ENCODE measurements at regions not wholly inside any gene's neighbourhood (a gene's known extent, or its start where the extent isn't known, plus 50 kb on each side); places are given as distances from the start of the nearest gene placed in this dataset.

- no peaks in the 10 kb centered on the region for H3K27me3 ChIP-seq (ENCODE audit: control insufficient read depth in 1 of 2, insufficient read depth in 2 of 2, low read length in 2 of 2)
- no peaks in the 10 kb centered on the region for H4K20me1 ChIP-seq (ENCODE audit: insufficient read depth, low read length)
- WGBS (ENCODE audit: low lambda C conversion rate): 0% methylated on average over 2 of the region's 2 CpGs
- H3K4me3 ChIP-seq (replicated peaks in 1 of 3; ENCODE audit: insufficient read depth in 1 of 3, low read depth in 2 of 3, low read length in 3 of 3): no peak overlapping the region
- no peak for ATAC-seq
- ChIA-PET CTCF (ENCODE audit: low intra/inter-chr PET ratio, low total read pairs) (no interaction called here), POLR2A (no interaction called here)
- H3K4me2 ChIP-seq (ENCODE audit: low read depth, low read length): no peak overlapping the region
- H3K36me3 ChIP-seq (replicated peaks in 1 of 2; ENCODE audit: control insufficient read depth in 1 of 2, insufficient read depth in 2 of 2, low read length in 2 of 2): no peaks in the 10 kb centered on the region
- FAIRE-seq: no peak
- TF ChIP-seq BATF2 (CRISPR knock-in tag; IDR thresholded peaks at IDR 0.05) (no peak), SOX6 (IDR thresholded peaks at IDR 0.05) (no peak), SOX6 (CRISPR knock-in tag; IDR thresholded peaks at IDR 0.05) (no peak), NR1H2 (CRISPR knock-in tag; IDR thresholded peaks at IDR 0.05; ENCODE audit: borderline replicate concordance, low read depth) (no peak), ZFP41 (CRISPR knock-in tag; IDR thresholded peaks at IDR 0.05; ENCODE audit: borderline replicate concordance) (no peak), ZNF674 (CRISPR knock-in tag; IDR thresholded peaks at IDR 0.05; ENCODE audit: low read depth) (no peak), DDIT3 (CRISPR knock-in tag; IDR thresholded peaks at IDR 0.05) (no peak), PATZ1 (CRISPR knock-in tag; IDR thresholded peaks at IDR 0.05) (no peak), TRIM24 (CRISPR knock-in tag; IDR thresholded peaks at IDR 0.05) (no peak), DR1 (CRISPR knock-in tag; IDR thresholded peaks at IDR 0.05) (no peak), SNRNP70 (IDR thresholded peaks at IDR 0.05; ENCODE audit: low read depth, low read length) (no peak), ZNF121 (CRISPR knock-in tag; IDR thresholded peaks at IDR 0.05) (no peak), TRAFD1 (CRISPR knock-in tag; IDR thresholded peaks at IDR 0.05; ENCODE audit: borderline replicate concordance) (no peak)
- H3K79me2 ChIP-seq (ENCODE audit: insufficient read depth, low read length): no peaks in the 10 kb centered on the region
- BruUV-seq (replicated peaks): no TSS peak
- no peak for DNase-seq (ENCODE audit: low spot score)
- no peaks in the 10 kb centered on the region for H3K4me1 ChIP-seq (ENCODE audit: insufficient read depth, low read length)
- intact Hi-C loops (cut with micrococcal nuclease; ENCODE audit: unreplicated experiment): no loop called here
- no peaks in the 10 kb centered on the region for H3K9me3 ChIP-seq (ENCODE audit: low read length)
- in situ Hi-C loops (cut with HindIII; ENCODE audit: extremely low pct_ligation_motif_present, low pct_unique_long_range_greater_than_20kb): no loop called here
- no peak overlapping the region for H3K9ac ChIP-seq (ENCODE audit: insufficient read depth, low read depth, low read length)
- H3K27ac ChIP-seq (ENCODE audit: extremely low read length, insufficient read depth, low read length): no peak overlapping the region
- no peak overlapping the region for H2AFZ ChIP-seq (ENCODE audit: low read length)
Observed at GRCh38 chr6:122122686-122123085, 276.8 kb upstream of the HSF2 start.
